Hematopoietic multipotent progenitor cell treated with erythropoietin and hydrocortisone succinate and interleukin-3 and kit ligand, for 8 days (in vitro differentiated cells): ENCODE measurements at regions not wholly inside any gene's neighbourhood (a gene's known extent, or its start where the extent isn't known, plus 50 kb on each side); places are given as distances from the start of the nearest gene placed in this dataset.
A peak's percentile ranks its signal among the peaks of the same experiment; 100 is the strongest.
"Not testable (repeated sequence)": the region's sequence is repeated elsewhere in the genome, so short reads cannot be mapped to it uniquely, and the experiment has no call there.

Experiments used
- DNase-seq: peaks from one replicate; pipeline ENCODE4 v3.0.0-alpha.2; 2015

- no peak for DNase-seq
Observed at GRCh38 chr4:149113804-149114430, 671.7 kb upstream of the NR3C2 start.

GRCh38 chr4:149112109-149112508 lies 669.9 kb upstream of the NR3C2 start:
- DNase-seq, result no peak

GRCh38 chr4:149110481-149110880 lies 668.3 kb upstream of the NR3C2 start:
- DNase-seq, result no peak

- no peak for DNase-seq
Observed at GRCh38 chr4:149108626-149109025, 666.4 kb upstream of the NR3C2 start.

- no peak for DNase-seq
Observed at GRCh38 chr4:149102765-149103164, 660.6 kb upstream of the NR3C2 start.

GRCh38 chr4:149101649-149102048 lies 659.4 kb upstream of the NR3C2 start:
- no peak for DNase-seq

GRCh38 chr4:149095811-149096210 lies 653.6 kb upstream of the NR3C2 start:
- no peak for DNase-seq

- DNase-seq, result no peak
Observed at GRCh38 chr4:149095001-149095400, 652.8 kb upstream of the NR3C2 start.

- no peak for DNase-seq
Observed at GRCh38 chr4:149084144-149084543, 641.9 kb upstream of the NR3C2 start.

GRCh38 chr4:149077181-149077580 lies 635.0 kb upstream of the NR3C2 start:
- peak; percentile 83 for DNase-seq

- no peak for DNase-seq
Observed at GRCh38 chr4:149076401-149076800, 634.2 kb upstream of the NR3C2 start.

GRCh38 chr4:149072384-149072783 lies 630.2 kb upstream of the NR3C2 start:
- no peak for DNase-seq

GRCh38 chr4:149065753-149066152 lies 623.5 kb upstream of the NR3C2 start:
- no peak for DNase-seq

- DNase-seq, result no peak
Observed at GRCh38 chr4:149062997-149063396, 620.8 kb upstream of the NR3C2 start.

GRCh38 chr4:149057594-149057993 lies 615.4 kb upstream of the NR3C2 start:
- no peak for DNase-seq

GRCh38 chr4:149056615-149057014 lies 614.4 kb upstream of the NR3C2 start:
- DNase-seq, result no peak

- DNase-seq, result no peak
Observed at GRCh38 chr4:149055624-149056023, 613.4 kb upstream of the NR3C2 start.

- no peak for DNase-seq
Observed at GRCh38 chr4:149050840-149051239, 608.6 kb upstream of the NR3C2 start.

GRCh38 chr4:149048451-149049143 lies 606.4 kb upstream of the NR3C2 start:
- no peak for DNase-seq

- no peak for DNase-seq
Observed at GRCh38 chr4:149047368-149047767, 605.2 kb upstream of the NR3C2 start.

- no peak for DNase-seq
Observed at GRCh38 chr4:149045731-149046130, 603.5 kb upstream of the NR3C2 start.

GRCh38 chr4:149039786-149040185 lies 597.6 kb upstream of the NR3C2 start:
- DNase-seq, result not testable (repeated sequence)

GRCh38 chr4:149031399-149031798 lies 589.2 kb upstream of the NR3C2 start:
- peak; percentile 9 for DNase-seq

GRCh38 chr4:149029056-149029651 lies 586.9 kb upstream of the NR3C2 start:
- no peak for DNase-seq
